ENCODE measurements at regions not wholly inside any gene's neighbourhood (a gene's known extent, or its start where the extent isn't known, plus 50 kb on each side); places are given as distances from the start of the nearest gene placed in this dataset.

- Histone ChIP-seq H3K4me3 (replicated peaks in 1 of 3; ENCODE audit: insufficient read depth in 1 of 3, low read depth in 1 of 3, low read length in 3 of 3) (no peak overlapping the region), H3K9me1 (replicated peaks; ENCODE audit: control insufficient read depth, extremely low read depth, insufficient read depth, low read length) (no peaks in the 10 kb centered on the region), H3K9me3 (replicated peaks; ENCODE audit: control insufficient read depth, insufficient read depth, low read length) (no peaks in the 10 kb centered on the region), H2AFZ (ENCODE audit: low read depth, low read length) (peak overlapping the region; percentile 20), H3K9ac (replicated peaks; ENCODE audit: extremely low read depth, insufficient read depth, low read length) (peak overlapping the region; percentile 30), H4K20me1 (replicated peaks; ENCODE audit: control insufficient read depth, extremely low read depth, insufficient read depth, low read length) (no peaks in the 10 kb centered on the region), H3K36me3 (ENCODE audit: control insufficient read depth in 2 of 2, extremely low read depth in 1 of 2, insufficient read depth in 2 of 2, low read length in 2 of 2) (no peaks in the 10 kb centered on the region), H3K79me2 (ENCODE audit: control insufficient read depth, insufficient read depth, low read length) (no peaks in the 10 kb centered on the region), H3K27me3 (ENCODE audit: control insufficient read depth in 2 of 2, insufficient read depth in 2 of 2, low read length in 2 of 2) (no peaks in the 10 kb centered on the region), H3K27ac (ENCODE audit: insufficient read depth, low read depth, low read length) (peak overlapping the region; percentile 65), H3K4me1 (ENCODE audit: control insufficient read depth, extremely low read depth, insufficient read depth, low read length) (peaks cover 27% of the 10 kb centered on the region), H3K4me2 (ENCODE audit: insufficient read depth, low read length) (peak overlapping the region; percentile 18)
- no TSS peak for BruUV-seq (replicated peaks)
- FAIRE-seq (peak; percentile 75), DNase-seq (ENCODE audit: low read depth, low spot score) (peak; percentile 84)
- TF ChIP-seq MAX (IDR thresholded peaks at IDR 0.05; ENCODE audit: insufficient read depth, insufficient read length) (no peak), JUN (IDR thresholded peaks at IDR 0.05; ENCODE audit: borderline replicate concordance, insufficient read depth, insufficient read length, low read depth) (peak; percentile 57), POLR2A (IDR thresholded peaks at IDR 0.05; ENCODE audit: low read depth, low read length) (no peak), MYC (IDR thresholded peaks at IDR 0.05; ENCODE audit: low read depth, low read length) (no peak), FOS (IDR thresholded peaks at IDR 0.05; ENCODE audit: borderline replicate concordance, insufficient read depth, low read length) (peak; percentile 90), EZH2 (IDR thresholded peaks at IDR 0.05; ENCODE audit: borderline replicate concordance, low read depth, low read length, severe bottlenecking) (no peak), CTCF (IDR thresholded peaks at IDR 0.05; ENCODE audit: extremely low read depth in 1 of 2, insufficient read depth in 1 of 2, low read depth in 1 of 2, low read length in 2 of 2) (no peak), POLR2AphosphoS5 (IDR thresholded peaks at IDR 0.05; ENCODE audit: insufficient read depth, low read depth, low read length) (peak; percentile 53), GATA2 (IDR thresholded peaks at IDR 0.05; ENCODE audit: insufficient read depth, insufficient read length, low read depth, low read length) (peak; percentile 92)
- CTCF ChIA-PET = interaction anchor here (0.6 to 2.4 kb wide), 9 partner anchors 9 to 1245 kb away, joined by 3 to 18 read pairs (median 5); no protein-coding TSS in a partner anchor
- dilution Hi-C loops (cut with MboI; ENCODE audit: extremely low pct_ligation_motif_present, low sequenced_read_pairs) = no loop called here
- POLR2A ChIA-PET = no interaction called here
- intact Hi-C loops (cut with micrococcal nuclease) = loop anchor here (1.0 to 5.0 kb wide), 4 partner anchors 31 to 581 kb away; no protein-coding TSS in a partner anchor
These were observed 583.7 kb upstream of the SPRY2 start for GRCh38 chr13:80924596-80924995.

Measured in endothelial cell of umbilical vein (primary cell).